ENCODE measurements at regions not wholly inside any gene's neighbourhood (a gene's known extent, or its start where the extent isn't known, plus 50 kb on each side); places are given as distances from the start of the nearest gene placed in this dataset.
A peak's percentile ranks its signal among the peaks of the same experiment; 100 is the strongest.
"Not testable (repeated sequence)": the region's sequence is repeated elsewhere in the genome, so short reads cannot be mapped to it uniquely, and the experiment has no call there.

DNA sequence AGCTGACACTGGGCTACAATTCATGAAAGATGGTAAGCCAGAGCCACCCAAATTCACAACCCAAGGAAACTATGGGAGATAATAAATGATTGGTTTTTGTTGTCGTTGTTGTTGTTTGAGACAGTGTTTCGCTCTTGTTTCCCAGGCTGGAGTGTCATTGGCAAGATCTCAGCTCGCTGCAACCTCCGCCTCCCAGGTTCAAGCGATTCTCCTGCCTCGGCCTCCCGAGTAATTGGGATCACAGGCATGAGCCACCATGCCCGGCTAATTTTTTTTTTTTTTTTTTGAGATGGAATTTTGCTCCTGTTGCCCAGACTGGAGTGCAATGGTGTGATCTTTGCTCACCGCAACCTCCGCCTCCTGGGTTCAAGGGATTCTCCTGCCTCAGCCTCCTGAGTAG is 65.9 kb upstream of the METTL9 start:
- DNase-seq (ENCODE audit: low read depth in 2 of 3, low spot score in 2 of 3), result not testable (repeated sequence)

GRCh38 chr16:21534561-21534960 is 64.8 kb upstream of the METTL9 start:
- DNase-seq (ENCODE audit: low read depth in 2 of 3, low spot score in 2 of 3), result not testable (repeated sequence)

DNA sequence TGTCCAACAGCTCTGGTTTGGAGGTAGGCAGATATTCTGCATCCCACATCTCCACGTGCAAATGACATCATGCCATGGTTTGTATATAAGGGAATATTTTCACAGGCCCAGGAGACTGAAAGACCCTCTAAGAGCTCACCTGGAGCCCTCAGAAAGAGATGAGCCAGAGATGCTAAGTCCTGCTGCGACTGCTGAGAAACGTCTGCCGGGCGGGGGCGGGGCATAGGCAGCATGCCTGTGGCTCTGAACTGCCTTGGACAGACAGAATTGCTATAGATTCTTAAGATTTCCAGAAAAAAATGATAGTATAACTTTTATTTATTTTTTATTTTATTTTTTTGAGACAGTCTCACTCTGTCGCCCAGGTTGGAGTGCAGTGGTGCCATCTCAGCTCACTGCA is 64.2 kb upstream of the METTL9 start:
- not testable (repeated sequence) for DNase-seq (ENCODE audit: low read depth in 2 of 3, low spot score in 2 of 3)

- not testable (repeated sequence) for DNase-seq (ENCODE audit: low read depth in 2 of 3, low spot score in 2 of 3)
Measured at GRCh38 chr16:21536740-21537139, 62.6 kb upstream of the METTL9 start.

DNA sequence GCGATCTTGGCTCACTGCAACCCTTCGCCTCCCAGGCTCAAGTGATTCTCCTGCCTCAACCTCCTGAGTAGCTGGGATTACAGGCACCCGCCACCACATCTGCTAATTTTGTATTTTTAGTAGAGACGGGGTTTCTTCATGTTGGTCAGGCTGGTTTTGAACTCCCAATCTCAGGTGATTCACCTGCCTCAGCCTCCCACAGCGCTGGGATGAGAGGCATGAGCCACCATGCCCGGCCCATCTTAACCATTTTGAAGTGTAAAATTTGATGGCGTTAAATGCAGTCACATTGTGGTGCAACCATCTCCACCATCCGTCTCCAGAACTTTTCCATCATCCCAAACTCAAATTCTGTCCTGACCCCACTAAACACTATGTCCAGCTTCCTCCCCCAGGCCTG is 61.8 kb upstream of the METTL9 start:
- not testable (repeated sequence) for DNase-seq (ENCODE audit: low read depth in 2 of 3, low spot score in 2 of 3)

- not testable (repeated sequence) for DNase-seq (ENCODE audit: low read depth in 2 of 3, low spot score in 2 of 3)
Measured at GRCh38 chr16:21539107-21539618, 60.2 kb upstream of the METTL9 start.

DNA sequence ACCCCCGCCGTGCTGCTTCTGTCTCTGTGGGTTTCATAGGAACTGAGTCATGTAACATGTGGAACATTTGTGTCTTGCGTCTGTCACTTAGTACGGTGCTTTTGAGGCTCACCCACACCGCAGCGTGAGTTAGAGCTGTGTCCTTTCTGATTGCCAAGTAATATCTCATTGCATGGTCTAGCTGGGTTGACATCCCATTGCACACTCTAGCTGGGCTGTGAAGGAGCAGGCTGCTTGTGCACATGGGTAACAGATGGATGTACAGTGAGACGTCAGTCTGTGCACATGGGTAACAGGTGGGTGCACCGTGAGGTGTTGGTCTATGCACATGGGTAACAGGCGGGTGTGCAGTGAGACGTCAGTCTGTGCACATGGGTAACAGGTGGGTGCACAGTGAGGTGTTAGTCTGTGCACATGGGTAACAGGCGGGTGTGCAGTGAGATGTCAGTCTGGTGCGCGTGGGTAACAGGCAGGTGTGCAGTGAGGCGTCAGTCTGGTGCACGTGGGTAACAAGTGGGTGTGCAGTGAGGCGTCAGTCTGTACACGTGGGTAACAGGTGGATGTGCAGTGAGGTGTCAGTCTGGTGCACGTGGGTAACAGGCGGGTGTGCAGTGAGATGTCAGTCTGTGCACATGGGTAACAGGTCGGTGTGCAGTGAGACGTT is 58.5 kb upstream of the METTL9 start:
- DNase-seq (ENCODE audit: low read depth in 2 of 3, low spot score in 2 of 3), result peak; percentile 47 to 69 (median 55)

GRCh38 chr16:21541611-21542051 is 57.7 kb upstream of the METTL9 start:
- not testable (repeated sequence) for DNase-seq (ENCODE audit: low read depth in 2 of 3, low spot score in 2 of 3)

GRCh38 chr16:21542075-21542474 is 57.3 kb upstream of the METTL9 start:
- DNase-seq (ENCODE audit: low read depth in 2 of 3, low spot score in 2 of 3), result not testable (repeated sequence)

- DNase-seq (ENCODE audit: low read depth in 2 of 3, low spot score in 2 of 3), result not testable (repeated sequence)
Measured at GRCh38 chr16:21542491-21543124, 56.8 kb upstream of the METTL9 start.

GRCh38 chr16:21543151-21543836 is 56.1 kb upstream of the METTL9 start:
- not testable (repeated sequence) for DNase-seq (ENCODE audit: low read depth in 2 of 3, low spot score in 2 of 3)

- DNase-seq (ENCODE audit: low read depth in 2 of 3, low spot score in 2 of 3), result not testable (repeated sequence)
Measured at GRCh38 chr16:21545664-21546326, 53.6 kb upstream of the METTL9 start.

- DNase-seq (ENCODE audit: low read depth in 2 of 3, low spot score in 2 of 3), result not testable (repeated sequence)
Measured at GRCh38 chr16:21549396-21549795, 50.0 kb upstream of the METTL9 start.
